ENCODE measurements at regions not wholly inside any gene's neighbourhood (a gene's known extent, or its start where the extent isn't known, plus 50 kb on each side); places are given as distances from the start of the nearest gene placed in this dataset.

GRCh38 chr1:102687383-102687782, 420.9 kb downstream of the COL11A1 start:
- TF ChIP-seq CTCF (IDR thresholded peaks at IDR 0.05; ENCODE audit: low read length) = no peak
- TF ChIP-seq EZH2 (optimal IDR thresholded peaks at IDR 0.05; ENCODE audit: low read depth, low read length) = no peak

Data from MM.1S (cell line).